Hepatocyte (in vitro differentiated cells): ENCODE measurements at regions not wholly inside any gene's neighbourhood (a gene's known extent, or its start where the extent isn't known, plus 50 kb on each side); places are given as distances from the start of the nearest gene placed in this dataset.

ENCODE experiments used
- CTCF ChIP-seq: fragments of 200-600 bp; sonication (generic); IDR thresholded peaks from 2 replicates; pipeline ENCODE4 v1.5.1; 2016; ENCODE audit warnings: antibody characterized with exemption, mild to moderate bottlenecking; ENCODE audit not compliant: poor library complexity
- EZH2phosphoT487 ChIP-seq: fragments of 200-600 bp; sonication (generic); IDR thresholded peaks from one replicate; pipeline ENCODE4 v1.6.1; 2018; ENCODE audit warnings: antibody characterized with exemption, mild to moderate bottlenecking, low read depth, moderate library complexity; ENCODE audit not compliant: unreplicated experiment, severe bottlenecking

- TF ChIP-seq CTCF: no peak
- no peak for TF ChIP-seq EZH2phosphoT487
These were observed 117.6 kb upstream of the SPATS2L start for GRCh38 chr2:200188876-200189275.
